C4-2B (cell line): ENCODE measurements at regions not wholly inside any gene's neighbourhood (a gene's known extent, or its start where the extent isn't known, plus 50 kb on each side); places are given as distances from the start of the nearest gene placed in this dataset.

Experiments
- CTCF ChIP-seq: fragments of 450-650 bp; conservative IDR thresholded peaks from 2 replicates; pipeline ENCODE4 v1.5.1; 2017; ENCODE audit warnings: mild to moderate bottlenecking
- ZFX ChIP-seq: fragments of 450-650 bp; IDR thresholded peaks from 2 replicates; pipeline ENCODE4 v1.6.1; 2017

- TF ChIP-seq CTCF (no peak), ZFX (no peak)
Measured at GRCh38 chr2:16907645-16908282, 242.1 kb upstream of the CYRIA start.
